DND-41 (cell line): ENCODE measurements at regions not wholly inside any gene's neighbourhood (a gene's known extent, or its start where the extent isn't known, plus 50 kb on each side); places are given as distances from the start of the nearest gene placed in this dataset.

Experiments
- ATAC-seq: fragments of 200-7000 bp; cut with Tn5 transposase; 3 replicates; pipeline ENCODE4 v1.9.1; 2021; ENCODE audit warnings: low read depth; ENCODE audit not compliant: insufficient read depth
- DNase-seq: peaks from one replicate; pipeline ENCODE4 v3.0.0-alpha.2; 2020
- H2AFZ ChIP-seq: 2 replicates; pipeline ENCODE4 v1.6.0; 2012; ENCODE audit warnings: low read depth, low read length
- H3K27ac ChIP-seq: 2 replicates; pipeline ENCODE4 v1.5.1; 2012; ENCODE audit warnings: low read length, inconsistent platforms
- H3K27me3 ChIP-seq: fragments of 200-600 bp; sonication (generic); 2 replicates; pipeline ENCODE4 v1.6.0; 2012; ENCODE audit warnings: low read length, mild to moderate bottlenecking, inconsistent platforms; ENCODE audit not compliant: insufficient read depth, poor library complexity
- H3K36me3 ChIP-seq: 2 replicates; pipeline ENCODE4 v1.5.1; 2012; ENCODE audit warnings: low read length, inconsistent platforms; ENCODE audit not compliant: insufficient read depth
- H3K4me1 ChIP-seq: 2 replicates; pipeline ENCODE4 v1.5.1; 2012; ENCODE audit warnings: mild to moderate bottlenecking, low read length; ENCODE audit not compliant: insufficient read depth
- H3K4me2 ChIP-seq: 2 replicates; pipeline ENCODE4 v1.6.0; 2012; ENCODE audit warnings: mild to moderate bottlenecking, moderate library complexity, low read length, inconsistent platforms; ENCODE audit not compliant: insufficient read depth
- H3K4me3 ChIP-seq, 2 experiments: fragments of 200-600 bp in 1 of 2; shearing (Covaris generic) in 1 of 2; 2 replicates each; pipeline ENCODE4 v1.5.1; 2012 to 2016; ENCODE audit warnings: inconsistent platforms in 2 of 2, low read length in 2 of 2, mild to moderate bottlenecking in 2 of 2, low read depth in 1 of 2, moderate library complexity in 1 of 2
- H3K79me2 ChIP-seq: 2 replicates; pipeline ENCODE4 v1.6.0; 2012; ENCODE audit warnings: low read length, inconsistent platforms; ENCODE audit not compliant: insufficient read depth
- H3K9ac ChIP-seq: 2 replicates; pipeline ENCODE4 v1.6.0; 2012; ENCODE audit warnings: low read depth, mild to moderate bottlenecking, inconsistent platforms, low read length, moderate library complexity
- H3K9me3 ChIP-seq: 2 replicates; pipeline ENCODE4 v1.5.1; 2012; ENCODE audit warnings: low read length, moderate library complexity, mild to moderate bottlenecking, inconsistent platforms; ENCODE audit not compliant: insufficient read depth, severe bottlenecking
- H4K20me1 ChIP-seq: 2 replicates; pipeline ENCODE4 v1.6.0; 2012; ENCODE audit warnings: low read length; ENCODE audit not compliant: insufficient read depth
- CTCF ChIP-seq: IDR thresholded peaks from 2 replicates; pipeline ENCODE4 v1.5.1; 2012; ENCODE audit warnings: borderline replicate concordance, low read length, moderate library complexity, mild to moderate bottlenecking; ENCODE audit not compliant: poor library complexity, severe bottlenecking; ENCODE audit errors: extremely low read depth
- EZH2 ChIP-seq: IDR thresholded peaks from 3 replicates; pipeline ENCODE4 v1.6.1; 2012; ENCODE audit warnings: borderline replicate concordance, low read depth, mild to moderate bottlenecking, moderate library complexity, low read length, inconsistent platforms; ENCODE audit not compliant: severe bottlenecking

GRCh38 chr20:55656231-55656775 lies 349.0 kb downstream of the CBLN4 start:
- TF ChIP-seq EZH2 (no peak), CTCF (no peak)
- H4K20me1 ChIP-seq: no peaks in the 10 kb centered on the region
- H2AFZ ChIP-seq: no peak overlapping the region
- no peaks in the 10 kb centered on the region for H3K36me3 ChIP-seq
- H3K9ac ChIP-seq: no peak overlapping the region
- no peaks in the 10 kb centered on the region for H3K27me3 ChIP-seq
- no peak overlapping the region for H3K27ac ChIP-seq
- H3K4me3 ChIP-seq: no peak overlapping the region
- no peaks in the 10 kb centered on the region for H3K9me3 ChIP-seq
- H3K79me2 ChIP-seq: no peaks in the 10 kb centered on the region
- ATAC-seq (no peak), DNase-seq (no peak)
- no peaks in the 10 kb centered on the region for H3K4me1 ChIP-seq
- H3K4me2 ChIP-seq: no peak overlapping the region

DNA sequence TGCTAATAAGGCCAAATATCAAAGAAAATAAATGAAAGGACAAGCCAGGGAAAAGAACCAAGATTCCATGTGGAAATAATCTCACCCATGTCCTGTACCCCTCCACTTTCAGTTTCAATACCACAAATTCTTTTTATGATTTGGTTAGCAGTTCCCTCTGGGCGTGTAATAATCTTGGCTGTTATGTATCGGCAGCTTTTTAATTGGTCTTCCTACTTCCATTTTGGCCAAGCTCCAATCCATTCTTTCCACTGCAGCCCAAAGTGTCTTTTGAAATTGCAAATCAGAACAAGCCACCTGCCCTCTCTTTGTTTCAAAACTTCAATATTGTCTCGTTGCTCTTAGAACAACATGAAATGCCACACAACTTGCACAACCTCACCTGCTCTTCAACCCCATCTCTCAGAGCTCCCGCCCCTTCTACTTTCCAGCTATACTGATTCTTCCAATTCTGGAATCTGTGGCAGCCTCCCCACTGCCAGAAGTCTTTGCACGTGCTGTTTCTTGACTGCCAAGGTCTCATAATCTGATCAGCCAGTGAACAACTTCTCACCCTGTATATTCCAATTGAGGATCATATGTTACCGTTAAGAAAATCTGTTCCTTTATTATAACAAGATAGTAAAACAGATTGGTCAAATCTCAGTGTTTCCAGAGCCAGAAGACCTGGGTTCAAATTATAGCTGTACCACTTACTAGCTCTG lies 354.5 kb downstream of the CBLN4 start:
- no peak overlapping the region for H2AFZ ChIP-seq

DNA sequence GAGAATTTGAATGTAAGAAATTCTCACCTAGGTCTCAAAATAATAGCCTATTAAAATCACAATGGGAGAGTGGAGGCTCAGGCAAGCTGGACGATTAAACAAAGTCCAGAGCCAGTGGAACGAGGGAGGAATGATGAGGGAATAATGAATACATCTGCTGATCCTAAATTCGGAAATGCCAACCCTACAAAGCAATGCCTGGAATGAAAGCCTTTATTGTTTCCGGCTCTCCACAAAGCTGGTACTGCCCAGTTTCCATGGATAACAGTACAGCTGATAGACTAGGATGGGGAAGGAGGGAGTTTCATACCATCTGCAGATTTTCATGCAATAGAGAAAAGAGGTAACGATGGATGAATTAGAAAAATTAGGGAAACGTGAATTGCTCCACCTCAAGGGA lies 356.1 kb downstream of the CBLN4 start:
- Histone ChIP-seq H3K4me3 (no peak overlapping the region), H2AFZ (no peak overlapping the region), H3K9ac (no peak overlapping the region), H3K79me2 (no peaks in the 10 kb centered on the region), H3K36me3 (no peaks in the 10 kb centered on the region), H3K27ac (no peak overlapping the region), H3K27me3 (no peaks in the 10 kb centered on the region), H3K9me3 (no peaks in the 10 kb centered on the region), H3K4me2 (no peak overlapping the region), H4K20me1 (no peaks in the 10 kb centered on the region), H3K4me1 (no peaks in the 10 kb centered on the region)
- DNase-seq (no peak), ATAC-seq (no peak)
- no peak for TF ChIP-seq EZH2
- TF ChIP-seq CTCF: no peak

More for the DNA sequence above, 354.5 kb downstream of the CBLN4 start:
- ATAC-seq: no peak
- Histone ChIP-seq H3K9ac (no peak overlapping the region), H3K79me2 (no peaks in the 10 kb centered on the region), H3K36me3 (no peaks in the 10 kb centered on the region), H4K20me1 (no peaks in the 10 kb centered on the region), H3K4me3 (no peak overlapping the region), H3K4me1 (no peaks in the 10 kb centered on the region), H3K4me2 (no peak overlapping the region), H3K9me3 (no peaks in the 10 kb centered on the region), H3K27me3 (no peaks in the 10 kb centered on the region), H3K27ac (no peak overlapping the region)
- DNase-seq: no peak
- TF ChIP-seq EZH2 (no peak), CTCF (no peak)
